GM21576 (cell line): ENCODE measurements at regions not wholly inside any gene's neighbourhood (a gene's known extent, or its start where the extent isn't known, plus 50 kb on each side); places are given as distances from the start of the nearest gene placed in this dataset.

Experiments used
- ATAC-seq: cut with Tn5 transposase; IDR thresholded peaks from one replicate; pipeline ENCODE4 v1.9.1; 2021; ENCODE audit warnings: mild to moderate bottlenecking, moderate library complexity; ENCODE audit not compliant: unreplicated experiment

DNA sequence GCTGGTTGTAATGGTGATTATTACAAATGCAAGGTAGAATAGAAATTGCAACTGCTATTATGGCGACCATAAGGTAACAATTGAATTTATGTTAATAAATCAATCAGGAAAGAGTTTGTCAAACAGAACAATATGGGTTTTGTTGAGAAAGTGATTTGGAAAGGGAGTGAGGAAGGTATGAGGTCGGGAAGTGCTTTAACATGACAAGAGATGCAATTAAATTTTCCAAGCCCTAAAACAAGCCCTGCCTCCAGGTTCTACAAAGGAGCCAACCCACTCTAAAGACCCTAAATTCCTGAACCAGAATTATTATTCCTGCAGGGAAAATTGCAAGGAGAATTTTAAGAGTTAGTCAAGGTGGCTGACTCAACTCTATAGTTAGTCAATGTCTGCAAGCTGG, 363.7 kb downstream of the BMPER start:
- ATAC-seq = no peak

DNA sequence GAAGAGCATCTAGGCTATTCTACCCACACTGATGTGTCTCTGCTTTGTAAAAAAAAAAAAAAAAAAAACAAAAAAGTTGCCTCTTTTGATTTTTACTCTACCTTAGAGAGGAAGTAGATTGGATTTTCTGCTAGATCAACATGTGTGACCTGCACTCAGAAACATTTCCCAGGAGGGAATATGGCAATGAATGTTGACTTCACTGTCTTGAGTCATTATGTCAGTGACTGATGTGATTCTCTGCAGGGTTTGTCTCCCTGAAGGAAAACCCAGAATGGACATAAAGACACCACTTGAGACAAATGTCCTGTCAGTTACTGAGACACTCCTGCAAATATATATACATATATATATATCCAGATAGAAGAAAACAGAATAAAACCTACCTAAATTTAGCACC, 370.3 kb downstream of the BMPER start:
- no peak for ATAC-seq

GRCh38 chr7:34277016-34277802, 371.9 kb downstream of the BMPER start:
- ATAC-seq = peak; percentile 72

DNA sequence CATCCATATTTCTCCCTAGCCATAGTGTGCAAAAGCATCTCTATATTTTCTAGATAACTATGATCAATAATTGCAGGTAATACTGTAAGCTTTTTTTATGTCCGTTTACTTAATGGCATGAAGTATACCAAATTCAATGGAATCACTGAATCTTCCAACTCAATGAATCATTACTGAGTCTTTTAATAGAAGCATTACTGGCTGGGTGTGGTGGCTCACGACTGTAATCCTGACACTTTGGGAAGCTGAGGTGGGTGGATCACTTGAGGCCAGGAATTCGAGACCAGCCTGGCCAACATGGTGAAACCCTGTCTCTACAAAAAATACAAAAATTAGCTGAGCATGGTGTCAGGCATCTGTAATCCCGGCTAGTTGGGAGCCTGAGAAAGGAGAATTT, 372.5 kb downstream of the BMPER start:
- ATAC-seq = no peak

GRCh38 chr7:34281260-34281659, 375.9 kb downstream of the BMPER start:
- ATAC-seq = no peak

DNA sequence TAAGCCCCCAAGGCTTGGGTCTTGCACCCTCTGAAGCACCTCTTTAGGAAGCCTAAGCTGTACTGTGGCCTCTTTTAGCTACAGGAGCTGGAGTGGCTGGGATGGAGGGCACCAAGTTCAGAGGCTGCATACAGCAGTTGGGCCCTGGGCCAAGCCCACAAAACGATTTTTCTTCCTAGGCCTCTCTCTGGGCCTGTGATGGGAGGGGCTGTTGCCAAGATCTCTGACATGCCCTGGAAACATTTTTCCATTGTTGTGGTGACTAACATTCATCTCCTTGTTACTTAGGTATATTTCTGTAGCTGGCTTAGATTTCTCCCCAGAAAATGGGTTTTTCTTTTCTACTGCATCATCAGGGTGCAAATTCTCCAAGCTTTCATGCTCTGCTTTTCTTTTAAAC, 375.7 kb upstream of the NPSR1 start:
- no peak for ATAC-seq

GRCh38 chr7:34296663-34297062, 361.4 kb upstream of the NPSR1 start:
- no peak for ATAC-seq

DNA sequence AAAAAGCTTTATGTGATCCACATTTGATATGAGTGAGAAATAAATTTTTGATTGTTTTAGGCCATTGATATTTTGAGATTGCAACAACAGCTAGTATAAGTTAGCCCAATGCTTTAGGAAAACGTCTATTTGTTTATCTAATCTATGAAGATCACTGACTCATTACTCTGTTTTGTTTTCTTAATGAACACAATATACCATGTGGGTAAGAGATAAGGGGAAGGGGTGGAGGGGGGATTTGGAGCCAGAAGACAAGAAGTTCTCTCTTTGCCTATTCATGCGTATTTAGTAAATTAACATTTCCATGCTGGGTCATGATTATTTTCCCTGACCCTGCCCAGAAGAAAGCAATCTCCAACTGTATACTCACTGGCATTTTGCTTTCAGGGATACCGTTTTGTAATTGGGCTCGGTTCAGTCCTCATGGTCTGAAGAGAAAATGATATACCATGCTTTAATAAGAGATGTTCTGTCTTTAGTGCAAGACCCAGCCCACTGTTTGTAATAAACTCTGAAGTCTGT, 359.5 kb upstream of the NPSR1 start:
- no peak for ATAC-seq

GRCh38 chr7:34299066-34299465, 359.0 kb upstream of the NPSR1 start:
- ATAC-seq = no peak

DNA sequence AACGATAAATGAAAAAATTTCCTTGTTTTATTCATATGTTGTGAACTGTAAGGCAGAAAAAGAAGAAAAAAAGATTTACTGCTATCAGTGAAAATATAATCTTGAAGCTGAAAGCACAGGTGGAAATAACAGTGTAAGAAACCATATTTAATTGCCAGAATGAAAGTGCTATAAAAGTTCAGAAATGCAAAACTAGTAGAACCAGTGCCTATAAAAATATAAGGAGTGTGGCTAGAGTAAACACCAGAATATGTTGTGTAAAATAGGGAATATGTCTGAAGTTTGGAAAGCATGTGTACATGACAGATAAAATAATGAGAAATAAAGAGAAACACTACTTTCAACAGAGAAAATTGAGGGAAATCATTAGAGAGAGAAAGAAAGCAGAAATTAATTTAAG, 350.5 kb upstream of the NPSR1 start:
- no peak for ATAC-seq

DNA sequence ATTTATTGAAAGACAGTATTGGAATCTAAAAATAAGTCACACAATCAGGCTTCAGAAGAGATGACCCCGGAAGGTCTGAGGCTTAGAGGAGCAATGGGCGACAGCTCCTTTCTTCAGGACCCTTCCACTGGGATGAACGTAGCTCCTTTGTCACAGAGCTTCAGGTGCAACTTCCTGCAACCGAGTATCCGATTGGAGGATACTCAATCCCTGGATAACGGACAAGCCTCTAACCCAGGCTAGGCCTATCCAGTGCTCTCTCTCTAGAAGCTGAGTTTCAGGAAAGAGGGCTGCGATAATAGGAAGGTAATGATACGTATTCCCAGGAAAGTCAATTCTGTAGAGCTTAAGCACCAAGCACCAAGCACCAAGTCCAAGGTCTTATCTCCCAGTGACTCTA, 349.4 kb upstream of the NPSR1 start:
- ATAC-seq = no peak

DNA sequence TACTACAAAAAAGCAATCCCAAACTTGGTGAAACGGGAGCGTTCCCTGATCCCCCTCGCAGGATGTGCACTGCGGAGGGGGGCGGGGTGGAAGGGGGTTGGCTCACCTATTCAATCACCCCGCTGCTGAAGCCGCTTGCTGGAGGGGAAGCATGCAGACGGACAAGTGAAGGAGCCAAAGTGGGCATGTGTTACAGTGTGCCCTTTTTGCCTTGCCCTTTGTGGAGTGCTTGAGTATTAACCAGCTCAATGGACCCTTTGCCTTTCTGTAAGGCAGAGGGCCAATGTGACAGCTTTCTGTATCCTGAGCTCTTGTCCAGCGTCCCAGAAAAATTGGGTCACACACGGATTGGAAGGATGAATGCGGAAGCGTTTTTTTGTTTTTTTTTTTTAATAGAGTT, 348.9 kb upstream of the NPSR1 start:
- ATAC-seq = no peak

DNA sequence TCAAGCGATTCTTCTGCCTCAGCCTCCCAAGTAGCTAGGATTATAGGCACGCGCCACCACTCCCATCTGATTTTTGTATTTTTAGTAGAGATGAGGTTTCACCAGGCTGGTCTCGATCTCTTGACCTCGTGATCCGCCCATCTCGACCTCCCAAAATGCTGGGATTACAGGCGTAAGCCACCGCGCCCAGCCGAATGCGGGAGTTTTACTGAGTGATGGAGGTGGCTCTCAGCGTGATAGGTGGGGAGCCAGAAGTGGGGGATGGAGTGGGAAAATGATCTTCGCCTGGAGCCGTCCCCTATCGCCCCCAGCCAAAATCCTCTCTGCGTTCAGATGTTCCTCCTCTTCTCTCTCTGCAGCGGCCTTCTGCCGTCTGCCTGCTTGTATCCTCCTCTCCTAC, 348.4 kb upstream of the NPSR1 start:
- no peak for ATAC-seq

GRCh38 chr7:34311591-34311990, 346.4 kb upstream of the NPSR1 start:
- ATAC-seq = no peak

DNA sequence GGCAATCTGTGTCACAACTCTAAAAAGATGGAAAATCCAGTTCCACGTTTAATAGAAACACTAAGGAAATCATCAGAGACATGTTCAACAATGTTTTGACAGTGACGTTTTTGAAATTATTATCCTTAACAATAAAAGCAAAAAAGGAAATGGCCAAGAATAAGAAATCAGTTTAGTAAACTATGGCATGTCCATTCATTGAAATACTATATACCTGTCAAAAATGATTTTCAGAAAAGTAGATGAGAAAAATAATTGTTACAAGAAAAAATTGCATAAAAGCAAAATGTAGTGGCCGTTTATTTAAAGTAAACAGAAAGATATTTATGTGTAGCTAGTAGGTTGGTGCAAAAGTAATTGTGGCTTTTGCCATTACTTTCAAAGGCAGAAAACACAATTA, 345.4 kb upstream of the NPSR1 start:
- no peak for ATAC-seq

- no peak for ATAC-seq
These were observed 344.7 kb upstream of the NPSR1 start for GRCh38 chr7:34313289-34313688.

GRCh38 chr7:34315032-34315431, 343.0 kb upstream of the NPSR1 start:
- no peak for ATAC-seq

DNA sequence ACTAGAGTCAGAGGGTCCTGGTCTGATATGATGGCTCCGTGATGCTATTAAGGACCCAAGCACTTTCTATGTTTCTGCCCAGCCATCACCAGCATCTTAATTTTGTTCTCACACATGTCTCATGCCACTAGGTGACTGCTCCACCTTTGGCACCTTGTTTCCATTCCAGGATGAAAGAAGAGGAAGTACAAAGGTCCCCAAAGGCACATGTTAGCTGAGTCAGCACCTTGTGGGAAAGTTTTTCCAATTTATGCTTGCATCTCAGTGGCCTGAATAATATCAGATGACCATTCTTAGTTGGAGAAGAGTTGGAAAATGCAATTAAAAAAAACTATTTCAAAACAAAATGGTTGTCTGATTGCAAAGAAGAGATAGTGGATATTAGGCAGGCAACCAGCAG, 341.0 kb upstream of the NPSR1 start:
- ATAC-seq = no peak

GRCh38 chr7:34320412-34320811, 337.6 kb upstream of the NPSR1 start:
- no peak for ATAC-seq

GRCh38 chr7:34320926-34321661, 336.9 kb upstream of the NPSR1 start:
- ATAC-seq = peak; percentile 96

DNA sequence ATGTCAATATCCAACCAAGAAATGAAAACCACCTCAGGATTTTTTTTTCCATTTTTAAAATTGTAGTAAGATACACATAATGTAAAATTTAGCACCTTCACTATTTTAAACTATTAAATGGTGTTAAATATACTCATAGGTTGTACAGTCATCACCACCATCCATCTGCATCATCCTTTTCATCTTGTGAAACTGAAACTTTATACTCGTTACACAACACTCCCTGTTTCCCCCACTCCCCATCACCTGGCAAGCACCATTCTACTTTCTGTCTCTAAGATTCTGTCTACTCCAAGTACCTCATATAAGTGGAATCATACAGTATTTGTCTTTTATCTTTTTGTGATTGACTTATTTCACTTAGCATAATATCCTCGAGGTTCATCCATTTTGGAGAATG, 335.2 kb upstream of the NPSR1 start:
- no peak for ATAC-seq

GRCh38 chr7:34327681-34328080, 330.3 kb upstream of the NPSR1 start:
- no peak for ATAC-seq
